ENCODE measurements at regions not wholly inside any gene's neighbourhood (a gene's known extent, or its start where the extent isn't known, plus 50 kb on each side); places are given as distances from the start of the nearest gene placed in this dataset.
"Not testable (repeated sequence)": the region's sequence is repeated elsewhere in the genome, so short reads cannot be mapped to it uniquely, and the experiment has no call there.

- H3K27ac Mint-ChIP-seq: no peak overlapping the region
- peaks cover 0 to 3% (median 0%) of the 10 kb centered on the region in 3 donors for H3K36me3 Mint-ChIP-seq
- H3K4me1 Mint-ChIP-seq: no peaks in the 10 kb centered on the region
- peaks cover 0 to 2% (median 1%) of the 10 kb centered on the region in 3 donors for H3K27me3 Mint-ChIP-seq (ENCODE audit: low read depth in 3 of 3)
- H3K4me3 Mint-ChIP-seq: no peak overlapping the region
- no peak for DNase-seq
- peaks cover 0 to 5% (median 3%) of the 10 kb centered on the region in 6 donors for H3K9me3 Mint-ChIP-seq
Measured at GRCh38 chr13:81001828-81002385, 661.0 kb upstream of the SPRY2 start.

GRCh38 chr13:80998603-80999002 is 657.7 kb upstream of the SPRY2 start:
- H3K27me3 Mint-ChIP-seq (ENCODE audit: low read depth in 3 of 3); H3K4me1 Mint-ChIP-seq; H3K4me3 Mint-ChIP-seq; DNase-seq; H3K9me3 Mint-ChIP-seq; H3K27ac Mint-ChIP-seq; H3K36me3 Mint-ChIP-seq: not testable (repeated sequence)

- no peak for DNase-seq
- Mint-ChIP-seq H3K4me1 (no peaks in the 10 kb centered on the region), H3K27me3 (ENCODE audit: low read depth in 3 of 3) (no peaks in the 10 kb centered on the region), H3K4me3 (no peak overlapping the region), H3K36me3 (no peaks in the 10 kb centered on the region), H3K27ac (no peak overlapping the region), H3K9me3 (peaks cover 0 to 7% (median 0%) of the 10 kb centered on the region in 6 donors)
Measured at GRCh38 chr13:80989747-80990146, 648.8 kb upstream of the SPRY2 start.

GRCh38 chr13:80989241-80989640 is 648.3 kb upstream of the SPRY2 start:
- Mint-ChIP-seq H3K9me3 (peaks cover 0 to 7% (median 0%) of the 10 kb centered on the region in 6 donors), H3K27ac (no peak overlapping the region), H3K4me1 (no peaks in the 10 kb centered on the region), H3K27me3 (ENCODE audit: low read depth in 3 of 3) (no peaks in the 10 kb centered on the region), H3K36me3 (no peaks in the 10 kb centered on the region), H3K4me3 (no peak overlapping the region)
- DNase-seq: no peak

GRCh38 chr13:80988391-80989151 is 647.6 kb upstream of the SPRY2 start:
- no peak for DNase-seq
- Mint-ChIP-seq H3K9me3 (peaks cover 0 to 7% (median 0%) of the 10 kb centered on the region in 6 donors), H3K27ac (no peak overlapping the region)

GRCh38 chr13:80979035-80979641 is 638.2 kb upstream of the SPRY2 start:
- peaks cover 0 to 4% (median 0%) of the 10 kb centered on the region in 6 donors for H3K9me3 Mint-ChIP-seq
- DNase-seq: peak; percentile 25 to 40 (median 39)
- H3K27me3 Mint-ChIP-seq (ENCODE audit: low read depth in 3 of 3): peaks cover 0 to 3% (median 2%) of the 10 kb centered on the region in 3 donors
- H3K36me3 Mint-ChIP-seq: no peaks in the 10 kb centered on the region
- no peaks in the 10 kb centered on the region for H3K4me1 Mint-ChIP-seq
- no peak overlapping the region for H3K27ac Mint-ChIP-seq
- H3K4me3 Mint-ChIP-seq: no peak overlapping the region

More at GRCh38 chr13:80988391-80989151, 647.6 kb upstream of the SPRY2 start:
- Mint-ChIP-seq H3K4me3 (no peak overlapping the region), H3K4me1 (no peaks in the 10 kb centered on the region), H3K27me3 (ENCODE audit: low read depth in 3 of 3) (no peaks in the 10 kb centered on the region), H3K36me3 (no peaks in the 10 kb centered on the region)

- H3K4me3 Mint-ChIP-seq: no peak overlapping the region
- H3K27ac Mint-ChIP-seq: no peak overlapping the region
- H3K4me1 Mint-ChIP-seq: no peaks in the 10 kb centered on the region
- H3K9me3 Mint-ChIP-seq: peaks cover 0 to 3% (median 0%) of the 10 kb centered on the region in 6 donors
- H3K27me3 Mint-ChIP-seq (ENCODE audit: low read depth in 3 of 3): peaks cover 0 to 3% (median 0%) of the 10 kb centered on the region in 3 donors
- no peak for DNase-seq
- no peaks in the 10 kb centered on the region for H3K36me3 Mint-ChIP-seq
Measured at GRCh38 chr13:80977168-80977567, 636.2 kb upstream of the SPRY2 start.

GRCh38 chr13:80975903-80976302 is 635.0 kb upstream of the SPRY2 start:
- H3K36me3 Mint-ChIP-seq: no peaks in the 10 kb centered on the region
- H3K9me3 Mint-ChIP-seq: peaks cover 0 to 3% (median 0%) of the 10 kb centered on the region in 6 donors
- no peak overlapping the region for H3K27ac Mint-ChIP-seq
- H3K4me3 Mint-ChIP-seq: no peak overlapping the region
- no peak for DNase-seq
- no peaks in the 10 kb centered on the region for H3K4me1 Mint-ChIP-seq
- peaks cover 0 to 3% (median 0%) of the 10 kb centered on the region in 3 donors for H3K27me3 Mint-ChIP-seq (ENCODE audit: low read depth in 3 of 3)

- Mint-ChIP-seq H3K9me3 (no peaks in the 10 kb centered on the region), H3K36me3 (no peaks in the 10 kb centered on the region)
Measured at GRCh38 chr13:80973721-80974120, 632.8 kb upstream of the SPRY2 start.

GRCh38 chr13:80972857-80973478 is 632.0 kb upstream of the SPRY2 start:
- no peak for DNase-seq
- H3K27ac Mint-ChIP-seq: no peak overlapping the region
- H3K27me3 Mint-ChIP-seq (ENCODE audit: low read depth in 3 of 3): peaks cover 0 to 3% (median 0%) of the 10 kb centered on the region in 3 donors
- no peaks in the 10 kb centered on the region for H3K36me3 Mint-ChIP-seq
- no peak overlapping the region for H3K4me3 Mint-ChIP-seq
- H3K9me3 Mint-ChIP-seq: no peaks in the 10 kb centered on the region
- H3K4me1 Mint-ChIP-seq: no peaks in the 10 kb centered on the region

More at GRCh38 chr13:80973721-80974120, 632.8 kb upstream of the SPRY2 start:
- H3K4me1 Mint-ChIP-seq: no peaks in the 10 kb centered on the region
- H3K27me3 Mint-ChIP-seq (ENCODE audit: low read depth in 3 of 3): peaks cover 0 to 3% (median 0%) of the 10 kb centered on the region in 3 donors
- no peak overlapping the region for H3K4me3 Mint-ChIP-seq
- H3K27ac Mint-ChIP-seq: no peak overlapping the region
- no peak for DNase-seq

GRCh38 chr13:80965097-80965496 is 624.2 kb upstream of the SPRY2 start:
- H3K9me3 Mint-ChIP-seq: no peaks in the 10 kb centered on the region

GRCh38 chr13:80962855-80963254 is 621.9 kb upstream of the SPRY2 start:
- peaks cover 2 to 4% (median 2%) of the 10 kb centered on the region in 3 donors for H3K27me3 Mint-ChIP-seq (ENCODE audit: low read depth in 3 of 3)
- no peak overlapping the region for H3K4me3 Mint-ChIP-seq
- no peaks in the 10 kb centered on the region for H3K36me3 Mint-ChIP-seq
- no peak overlapping the region for H3K27ac Mint-ChIP-seq
- DNase-seq: no peak
- no peaks in the 10 kb centered on the region for H3K9me3 Mint-ChIP-seq
- no peaks in the 10 kb centered on the region for H3K4me1 Mint-ChIP-seq

More at GRCh38 chr13:80965097-80965496, 624.2 kb upstream of the SPRY2 start:
- H3K4me1 Mint-ChIP-seq: no peaks in the 10 kb centered on the region
- H3K36me3 Mint-ChIP-seq: no peaks in the 10 kb centered on the region
- DNase-seq: no peak
- no peak overlapping the region for H3K4me3 Mint-ChIP-seq
- no peak overlapping the region for H3K27ac Mint-ChIP-seq
- peaks cover 0 to 4% (median 0%) of the 10 kb centered on the region in 3 donors for H3K27me3 Mint-ChIP-seq (ENCODE audit: low read depth in 3 of 3)

- no peak for DNase-seq
- Mint-ChIP-seq H3K36me3 (no peaks in the 10 kb centered on the region), H3K27ac (no peak overlapping the region), H3K27me3 (ENCODE audit: low read depth in 3 of 3) (peaks cover 2 to 4% (median 2%) of the 10 kb centered on the region in 3 donors), H3K9me3 (no peaks in the 10 kb centered on the region), H3K4me1 (no peaks in the 10 kb centered on the region), H3K4me3 (no peak overlapping the region)
Measured at GRCh38 chr13:80962173-80962572, 621.2 kb upstream of the SPRY2 start.

Measured in immature natural killer cell (primary cell).